ENCODE measurements at regions not wholly inside any gene's neighbourhood (a gene's known extent, or its start where the extent isn't known, plus 50 kb on each side); places are given as distances from the start of the nearest gene placed in this dataset.

- TF ChIP-seq POLR2A (IDR thresholded peaks at IDR 0.05; ENCODE audit: insufficient read depth in 1 of 2, low read depth in 2 of 2, low read length in 2 of 2) = no peak
- no peak for TF ChIP-seq ATF2 (CRISPR knock-in tag; IDR thresholded peaks at IDR 0.05)
These were observed 115.9 kb upstream of the BEND6 start for GRCh38 chr6:56838965-56839364.

Measured in HepG2 (cell line).